AG09309 (cell line): ENCODE measurements at regions not wholly inside any gene's neighbourhood (a gene's known extent, or its start where the extent isn't known, plus 50 kb on each side); places are given as distances from the start of the nearest gene placed in this dataset.
"Not testable (repeated sequence)": the region's sequence is repeated elsewhere in the genome, so short reads cannot be mapped to it uniquely, and the experiment has no call there.

Experiments
- DNase-seq: peaks from one replicate; pipeline ENCODE4 v3.0.0-alpha.2; 2010; ENCODE audit warnings: low read depth
- H3K4me3 ChIP-seq: 2 replicates; pipeline ENCODE4 v1.5.1; 2011; ENCODE audit warnings: mild to moderate bottlenecking, low read depth, low read length, moderate library complexity; ENCODE audit not compliant: control insufficient read depth
- TF ChIP-seq, protein P1 (sequence below): IDR thresholded peaks from 2 replicates; pipeline ENCODE4 v1.5.1; 2011; ENCODE audit warnings: mild to moderate bottlenecking, low read depth, low read length, inconsistent platforms; ENCODE audit not compliant: insufficient read depth, control insufficient read depth; ENCODE audit errors: missing control alignments

- no peak overlapping the region for H3K4me3 ChIP-seq
- TF ChIP-seq, protein P1, sequence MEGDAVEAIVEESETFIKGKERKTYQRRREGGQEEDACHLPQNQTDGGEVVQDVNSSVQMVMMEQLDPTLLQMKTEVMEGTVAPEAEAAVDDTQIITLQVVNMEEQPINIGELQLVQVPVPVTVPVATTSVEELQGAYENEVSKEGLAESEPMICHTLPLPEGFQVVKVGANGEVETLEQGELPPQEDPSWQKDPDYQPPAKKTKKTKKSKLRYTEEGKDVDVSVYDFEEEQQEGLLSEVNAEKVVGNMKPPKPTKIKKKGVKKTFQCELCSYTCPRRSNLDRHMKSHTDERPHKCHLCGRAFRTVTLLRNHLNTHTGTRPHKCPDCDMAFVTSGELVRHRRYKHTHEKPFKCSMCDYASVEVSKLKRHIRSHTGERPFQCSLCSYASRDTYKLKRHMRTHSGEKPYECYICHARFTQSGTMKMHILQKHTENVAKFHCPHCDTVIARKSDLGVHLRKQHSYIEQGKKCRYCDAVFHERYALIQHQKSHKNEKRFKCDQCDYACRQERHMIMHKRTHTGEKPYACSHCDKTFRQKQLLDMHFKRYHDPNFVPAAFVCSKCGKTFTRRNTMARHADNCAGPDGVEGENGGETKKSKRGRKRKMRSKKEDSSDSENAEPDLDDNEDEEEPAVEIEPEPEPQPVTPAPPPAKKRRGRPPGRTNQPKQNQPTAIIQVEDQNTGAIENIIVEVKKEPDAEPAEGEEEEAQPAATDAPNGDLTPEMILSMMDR, result no peak
Observed at GRCh38 chr9:103601287-103601686, 492.8 kb upstream of the SMC2 start.

DNA sequence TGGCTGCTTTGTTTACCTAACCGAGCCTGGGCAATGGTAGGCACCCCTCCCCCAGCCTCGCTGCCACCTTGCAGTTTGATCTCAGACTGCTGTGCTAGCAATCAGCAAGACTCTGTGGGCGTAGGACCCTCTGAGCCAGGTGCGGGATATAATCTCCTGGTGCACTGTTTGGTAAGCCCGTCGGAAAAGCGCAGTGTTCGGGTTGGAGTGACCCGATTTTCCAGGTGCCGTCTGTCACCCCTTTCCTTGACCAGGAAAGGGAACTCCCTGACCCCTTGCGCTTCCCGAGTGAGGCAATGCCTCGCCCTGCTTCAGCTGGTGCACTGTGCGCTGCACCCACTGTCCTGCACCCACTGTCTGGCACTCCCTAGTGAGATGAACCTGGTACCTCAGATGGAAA, 482.2 kb upstream of the SMC2 start:
- DNase-seq, H3K4me3 ChIP-seq: not testable (repeated sequence)

More at GRCh38 chr9:103601287-103601686, 492.8 kb upstream of the SMC2 start:
- no peak for DNase-seq

- TF ChIP-seq, protein P1, result no peak
- no peak overlapping the region for H3K4me3 ChIP-seq
- DNase-seq, result no peak
Observed at GRCh38 chr9:103615994-103616393, 478.1 kb upstream of the SMC2 start.

DNA sequence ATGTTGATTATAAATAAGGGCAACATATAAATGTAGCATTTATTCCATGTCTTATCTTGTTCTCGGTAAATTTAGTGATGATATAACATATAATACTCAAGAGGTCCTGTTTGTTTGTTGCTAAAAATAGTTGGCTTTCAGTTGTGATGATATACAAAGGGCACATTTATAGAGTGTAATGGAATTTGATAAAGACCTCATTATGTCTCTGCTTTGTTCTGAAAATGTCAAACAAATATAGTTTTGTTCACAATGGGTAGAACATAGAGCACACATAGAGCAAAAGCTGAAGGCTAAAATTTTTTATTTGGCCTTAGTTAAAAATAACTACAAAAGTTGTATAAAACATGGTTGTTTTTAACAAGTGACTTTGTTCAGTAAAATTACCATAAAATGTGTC, 477.1 kb upstream of the SMC2 start:
- H3K4me3 ChIP-seq, result no peak overlapping the region
- DNase-seq, result no peak
- TF ChIP-seq, protein P1, result no peak

DNA sequence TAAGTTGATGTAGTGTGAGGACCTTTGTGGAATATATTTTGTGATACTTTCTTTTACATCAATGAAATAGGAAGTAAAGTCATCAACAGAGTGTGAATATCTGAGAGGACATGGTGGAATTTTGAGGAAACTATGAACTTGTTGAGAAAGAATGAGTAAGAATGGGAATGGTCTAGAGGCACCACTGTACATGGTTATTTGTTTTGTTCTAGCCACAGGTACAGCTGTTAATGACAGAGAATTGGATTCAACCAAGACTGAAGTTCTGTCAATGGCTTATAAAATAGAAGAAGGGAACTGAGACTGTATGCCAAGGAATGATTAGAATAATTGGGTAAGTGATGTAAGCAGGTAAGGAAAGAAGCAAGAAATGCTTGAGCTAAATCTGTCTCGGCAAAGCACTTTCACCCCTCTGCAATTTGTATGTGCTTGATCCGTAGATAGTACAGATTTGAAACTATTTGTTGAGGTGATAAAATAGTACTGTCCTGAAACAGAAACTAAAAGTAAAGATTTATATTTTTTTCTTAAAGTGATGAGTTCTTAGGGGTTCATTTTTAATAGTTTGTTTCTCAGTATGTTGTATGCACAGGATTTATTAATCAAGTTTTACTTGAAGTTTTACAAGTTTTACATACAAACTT, 468.8 kb upstream of the SMC2 start:
- no peak overlapping the region for H3K4me3 ChIP-seq
- no peak for DNase-seq
- TF ChIP-seq, protein P1, result no peak

DNA sequence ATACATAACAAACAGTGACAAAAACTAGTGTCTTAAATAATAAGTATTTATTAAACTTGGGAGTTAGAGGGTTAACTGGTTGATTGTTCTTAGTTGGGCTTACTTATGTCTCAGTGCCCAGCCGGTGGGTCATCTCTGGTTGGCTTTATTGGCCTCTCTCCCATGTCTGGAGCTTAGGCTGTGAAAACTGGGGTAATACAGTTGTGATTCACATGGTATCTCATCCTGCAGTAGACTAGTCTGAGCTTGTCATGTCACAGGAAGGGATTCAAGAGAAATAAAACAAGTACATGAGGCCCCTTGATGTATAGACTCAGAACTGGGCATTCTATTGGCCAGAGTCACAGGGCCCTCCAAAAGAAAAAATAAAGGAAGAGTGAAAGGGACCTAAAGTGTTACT, 466.4 kb upstream of the SMC2 start:
- TF ChIP-seq, protein P1, result no peak
- H3K4me3 ChIP-seq, result no peak overlapping the region
- DNase-seq, result no peak

DNA sequence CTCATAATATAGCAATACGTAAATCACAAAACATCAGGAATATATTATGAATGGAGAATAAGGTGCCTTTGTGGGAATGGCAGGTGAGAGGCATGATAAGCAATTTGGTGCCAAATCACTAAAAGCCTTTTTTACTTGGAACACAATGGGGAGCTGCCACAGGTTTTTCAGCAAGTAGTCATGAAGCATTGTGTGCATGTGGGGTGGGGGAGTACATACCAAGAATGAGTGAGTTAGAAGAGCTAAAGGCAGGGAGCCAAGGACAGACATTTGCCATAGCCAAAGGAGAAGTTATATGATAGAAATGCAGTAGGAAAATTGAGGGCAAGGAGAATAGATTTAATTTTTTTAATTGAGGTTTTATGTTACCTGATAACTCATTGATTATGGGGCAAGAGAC, 445.0 kb upstream of the SMC2 start:
- H3K4me3 ChIP-seq, result no peak overlapping the region
- DNase-seq, result no peak
- TF ChIP-seq, protein P1, result no peak
